Fibroblast of skin of right biceps (primary cell): ENCODE measurements at regions not wholly inside any gene's neighbourhood (a gene's known extent, or its start where the extent isn't known, plus 50 kb on each side); places are given as distances from the start of the nearest gene placed in this dataset.
"Not testable (repeated sequence)": the region's sequence is repeated elsewhere in the genome, so short reads cannot be mapped to it uniquely, and the experiment has no call there.

Experiments
- DNase-seq: peaks from one replicate; pipeline ENCODE4 v3.0.0-alpha.2; 2013

- DNase-seq, result no peak
These were observed 345.2 kb upstream of the SYT1 start for GRCh38 chr12:78519422-78519821.

- DNase-seq, result peak; percentile 54
These were observed 334.3 kb upstream of the SYT1 start for GRCh38 chr12:78530100-78530765.

GRCh38 chr12:78531831-78532458, 332.6 kb upstream of the SYT1 start:
- no peak for DNase-seq

- DNase-seq, result no peak
These were observed 330.3 kb upstream of the SYT1 start for GRCh38 chr12:78534311-78534710.

- DNase-seq, result no peak
These were observed 323.8 kb upstream of the SYT1 start for GRCh38 chr12:78540606-78541336.

GRCh38 chr12:78550831-78551230, 313.7 kb upstream of the SYT1 start:
- DNase-seq, result no peak

GRCh38 chr12:78555802-78556201, 308.8 kb upstream of the SYT1 start:
- peak; percentile 19 for DNase-seq

- no peak for DNase-seq
These were observed 307.9 kb upstream of the SYT1 start for GRCh38 chr12:78556651-78557050.

GRCh38 chr12:78559416-78559815, 305.2 kb upstream of the SYT1 start:
- peak; percentile 9 for DNase-seq

- no peak for DNase-seq
These were observed 304.7 kb upstream of the SYT1 start for GRCh38 chr12:78559886-78560285.

- no peak for DNase-seq
These were observed 303.9 kb upstream of the SYT1 start for GRCh38 chr12:78560633-78561032.

GRCh38 chr12:78562368-78563205, 302.0 kb upstream of the SYT1 start:
- peak; percentile 10 for DNase-seq

- no peak for DNase-seq
These were observed 300.7 kb upstream of the SYT1 start for GRCh38 chr12:78563826-78564225.

- DNase-seq, result no peak
These were observed 298.1 kb upstream of the SYT1 start for GRCh38 chr12:78566456-78566855.

- DNase-seq, result peak; percentile 20
These were observed 296.1 kb upstream of the SYT1 start for GRCh38 chr12:78568321-78569020.

GRCh38 chr12:78571953-78572352, 292.6 kb upstream of the SYT1 start:
- no peak for DNase-seq

GRCh38 chr12:78575208-78575607, 289.4 kb upstream of the SYT1 start:
- not testable (repeated sequence) for DNase-seq

- DNase-seq, result no peak
These were observed 284.7 kb upstream of the SYT1 start for GRCh38 chr12:78579846-78580245.

- no peak for DNase-seq
These were observed 284.3 kb upstream of the SYT1 start for GRCh38 chr12:78580296-78580695.

- peak; percentile 14 for DNase-seq
These were observed 279.9 kb upstream of the SYT1 start for GRCh38 chr12:78584695-78585094.

GRCh38 chr12:78585132-78585531, 279.4 kb upstream of the SYT1 start:
- no peak for DNase-seq

- no peak for DNase-seq
These were observed 277.8 kb upstream of the SYT1 start for GRCh38 chr12:78586790-78587189.

- DNase-seq, result no peak
These were observed 265.2 kb upstream of the SYT1 start for GRCh38 chr12:78599366-78599765.
